ENCODE measurements at regions not wholly inside any gene's neighbourhood (a gene's known extent, or its start where the extent isn't known, plus 50 kb on each side); places are given as distances from the start of the nearest gene placed in this dataset.

GRCh38 chr9:105004466-105005090 is 76.6 kb upstream of the ABCA1 start:
- Histone ChIP-seq H2BK5ac (ENCODE audit: low read depth, low read length, poor library complexity) (no peak overlapping the region), H2BK120ac (ENCODE audit: insufficient read depth, low read length, poor library complexity) (no peak overlapping the region), H3K79me1 (ENCODE audit: low read length) (no peaks in the 10 kb centered on the region), H3K14ac (ENCODE audit: low read length) (no peak overlapping the region), H3K18ac (ENCODE audit: low read length) (no peak overlapping the region), H3K27me3 (ENCODE audit: insufficient read depth, low read length) (no peaks in the 10 kb centered on the region), H3K4me1 (ENCODE audit: control insufficient read depth in 1 of 2, insufficient read depth in 2 of 2, low read length in 2 of 2) (no peaks in the 10 kb centered on the region), H4K12ac (ENCODE audit: low read depth, low read length) (no peak overlapping the region), H3K79me2 (ENCODE audit: control insufficient read depth, insufficient read depth, low read length, poor library complexity) (no peaks in the 10 kb centered on the region), H2AK5ac (ENCODE audit: low read length) (no peak overlapping the region), H3K27ac (ENCODE audit: low read depth, low read length) (no peak overlapping the region), H3K36me3 (ENCODE audit: control insufficient read depth in 1 of 2, insufficient read depth in 2 of 2, low read length in 2 of 2) (no peaks in the 10 kb centered on the region), H3K4me2 (ENCODE audit: low read length) (no peak overlapping the region), H2BK12ac (ENCODE audit: low read length) (no peak overlapping the region), H3K9ac (ENCODE audit: low read length) (no peak overlapping the region), H3K23ac (ENCODE audit: low read length) (no peak overlapping the region), H4K91ac (ENCODE audit: low read depth, low read length) (no peak overlapping the region), H3K9me3 (ENCODE audit: insufficient read depth, low read depth, low read length) (no peaks in the 10 kb centered on the region), H3K4me3 (ENCODE audit: low read depth, low read length) (no peak overlapping the region), H2AFZ (ENCODE audit: insufficient read depth, low read length, poor library complexity) (no peak overlapping the region), H3K4ac (ENCODE audit: low read depth, low read length) (no peak overlapping the region), H4K8ac (ENCODE audit: low read depth, low read length) (no peak overlapping the region)
- WGBS (ENCODE audit: extremely low coverage, insufficient coverage, insufficient read length): no CpG with 5 or more reads among the region's 7 CpGs
- no peak for DNase-seq

- H4K12ac ChIP-seq (ENCODE audit: low read depth, low read length): no peak overlapping the region
- H2BK12ac ChIP-seq (ENCODE audit: low read length): no peak overlapping the region
- no peak overlapping the region for H3K27ac ChIP-seq (ENCODE audit: low read depth, low read length)
- H3K4me2 ChIP-seq (ENCODE audit: low read length): no peak overlapping the region
- H3K9ac ChIP-seq (ENCODE audit: low read length): no peak overlapping the region
- H3K18ac ChIP-seq (ENCODE audit: low read length): no peak overlapping the region
- no peak overlapping the region for H4K8ac ChIP-seq (ENCODE audit: low read depth, low read length)
- DNase-seq: no peak
- no peak overlapping the region for H3K14ac ChIP-seq (ENCODE audit: low read length)
- no peaks in the 10 kb centered on the region for H3K36me3 ChIP-seq (ENCODE audit: control insufficient read depth in 1 of 2, insufficient read depth in 2 of 2, low read length in 2 of 2)
- no peaks in the 10 kb centered on the region for H3K79me1 ChIP-seq (ENCODE audit: low read length)
- no peak overlapping the region for H2AFZ ChIP-seq (ENCODE audit: insufficient read depth, low read length, poor library complexity)
- no peak overlapping the region for H3K23ac ChIP-seq (ENCODE audit: low read length)
- no peak overlapping the region for H3K4me3 ChIP-seq (ENCODE audit: low read depth, low read length)
- no peaks in the 10 kb centered on the region for H3K79me2 ChIP-seq (ENCODE audit: control insufficient read depth, insufficient read depth, low read length, poor library complexity)
- no peak overlapping the region for H2AK5ac ChIP-seq (ENCODE audit: low read length)
- H3K4ac ChIP-seq (ENCODE audit: low read depth, low read length): no peak overlapping the region
- no peaks in the 10 kb centered on the region for H3K9me3 ChIP-seq (ENCODE audit: insufficient read depth, low read depth, low read length)
- H3K27me3 ChIP-seq (ENCODE audit: insufficient read depth, low read length): no peaks in the 10 kb centered on the region
- no peaks in the 10 kb centered on the region for H3K4me1 ChIP-seq (ENCODE audit: control insufficient read depth in 1 of 2, insufficient read depth in 2 of 2, low read length in 2 of 2)
- H2BK120ac ChIP-seq (ENCODE audit: insufficient read depth, low read length, poor library complexity): no peak overlapping the region
- no peak overlapping the region for H4K91ac ChIP-seq (ENCODE audit: low read depth, low read length)
- no CpG with 5 or more reads among the region's 1 CpG for WGBS (ENCODE audit: extremely low coverage, insufficient coverage, insufficient read length)
- H2BK5ac ChIP-seq (ENCODE audit: low read depth, low read length, poor library complexity): no peak overlapping the region
Observed at GRCh38 chr9:105005186-105005585, 77.2 kb upstream of the ABCA1 start.

- Histone ChIP-seq H4K8ac (ENCODE audit: low read depth, low read length) (no peak overlapping the region), H4K91ac (ENCODE audit: low read depth, low read length) (no peak overlapping the region), H2AFZ (ENCODE audit: insufficient read depth, low read length, poor library complexity) (no peak overlapping the region), H3K4me3 (ENCODE audit: low read depth, low read length) (no peak overlapping the region), H3K4me2 (ENCODE audit: low read length) (no peak overlapping the region), H3K79me1 (ENCODE audit: low read length) (no peaks in the 10 kb centered on the region), H2AK5ac (ENCODE audit: low read length) (no peak overlapping the region), H3K36me3 (ENCODE audit: control insufficient read depth in 1 of 2, insufficient read depth in 2 of 2, low read length in 2 of 2) (no peaks in the 10 kb centered on the region), H3K23ac (ENCODE audit: low read length) (no peak overlapping the region), H2BK12ac (ENCODE audit: low read length) (no peak overlapping the region), H3K79me2 (ENCODE audit: control insufficient read depth, insufficient read depth, low read length, poor library complexity) (no peaks in the 10 kb centered on the region), H2BK120ac (ENCODE audit: insufficient read depth, low read length, poor library complexity) (no peak overlapping the region), H3K18ac (ENCODE audit: low read length) (no peak overlapping the region), H3K4ac (ENCODE audit: low read depth, low read length) (no peak overlapping the region), H3K27ac (ENCODE audit: low read depth, low read length) (no peak overlapping the region), H4K12ac (ENCODE audit: low read depth, low read length) (no peak overlapping the region), H3K9ac (ENCODE audit: low read length) (no peak overlapping the region), H3K4me1 (ENCODE audit: control insufficient read depth in 1 of 2, insufficient read depth in 2 of 2, low read length in 2 of 2) (no peaks in the 10 kb centered on the region), H3K9me3 (ENCODE audit: insufficient read depth, low read depth, low read length) (no peaks in the 10 kb centered on the region), H2BK5ac (ENCODE audit: low read depth, low read length, poor library complexity) (no peak overlapping the region), H3K14ac (ENCODE audit: low read length) (no peak overlapping the region), H3K27me3 (ENCODE audit: insufficient read depth, low read length) (no peaks in the 10 kb centered on the region)
- no CpG with 5 or more reads among the region's 2 CpGs for WGBS (ENCODE audit: extremely low coverage, insufficient coverage, insufficient read length)
- no peak for DNase-seq
Observed at GRCh38 chr9:105006514-105006913, 78.6 kb upstream of the ABCA1 start.

- H3K4me2 ChIP-seq (ENCODE audit: low read length): no peak overlapping the region
- no peaks in the 10 kb centered on the region for H3K9me3 ChIP-seq (ENCODE audit: insufficient read depth, low read depth, low read length)
- no peak overlapping the region for H2AK5ac ChIP-seq (ENCODE audit: low read length)
- no peak overlapping the region for H2BK120ac ChIP-seq (ENCODE audit: insufficient read depth, low read length, poor library complexity)
- H3K14ac ChIP-seq (ENCODE audit: low read length): no peak overlapping the region
- no peak overlapping the region for H2BK12ac ChIP-seq (ENCODE audit: low read length)
- H3K36me3 ChIP-seq (ENCODE audit: control insufficient read depth in 1 of 2, insufficient read depth in 2 of 2, low read length in 2 of 2): no peaks in the 10 kb centered on the region
- no peak overlapping the region for H2BK5ac ChIP-seq (ENCODE audit: low read depth, low read length, poor library complexity)
- no peak overlapping the region for H4K8ac ChIP-seq (ENCODE audit: low read depth, low read length)
- no peaks in the 10 kb centered on the region for H3K79me2 ChIP-seq (ENCODE audit: control insufficient read depth, insufficient read depth, low read length, poor library complexity)
- no peaks in the 10 kb centered on the region for H3K4me1 ChIP-seq (ENCODE audit: control insufficient read depth in 1 of 2, insufficient read depth in 2 of 2, low read length in 2 of 2)
- no peak overlapping the region for H2AFZ ChIP-seq (ENCODE audit: insufficient read depth, low read length, poor library complexity)
- H3K9ac ChIP-seq (ENCODE audit: low read length): no peak overlapping the region
- H3K27ac ChIP-seq (ENCODE audit: low read depth, low read length): no peak overlapping the region
- no peak overlapping the region for H3K4ac ChIP-seq (ENCODE audit: low read depth, low read length)
- H4K12ac ChIP-seq (ENCODE audit: low read depth, low read length): no peak overlapping the region
- no peak overlapping the region for H3K18ac ChIP-seq (ENCODE audit: low read length)
- no peaks in the 10 kb centered on the region for H3K79me1 ChIP-seq (ENCODE audit: low read length)
- no peak overlapping the region for H3K23ac ChIP-seq (ENCODE audit: low read length)
- no peak overlapping the region for H4K91ac ChIP-seq (ENCODE audit: low read depth, low read length)
- H3K27me3 ChIP-seq (ENCODE audit: insufficient read depth, low read length): no peaks in the 10 kb centered on the region
- WGBS (ENCODE audit: extremely low coverage, insufficient coverage, insufficient read length): no CpG with 5 or more reads among the region's 2 CpGs
- no peak overlapping the region for H3K4me3 ChIP-seq (ENCODE audit: low read depth, low read length)
- DNase-seq: peak; percentile 31 to 42
Observed at GRCh38 chr9:105007143-105007542, 79.2 kb upstream of the ABCA1 start.
